ENCODE measurements at regions not wholly inside any gene's neighbourhood (a gene's known extent, or its start where the extent isn't known, plus 50 kb on each side); places are given as distances from the start of the nearest gene placed in this dataset.

DNA sequence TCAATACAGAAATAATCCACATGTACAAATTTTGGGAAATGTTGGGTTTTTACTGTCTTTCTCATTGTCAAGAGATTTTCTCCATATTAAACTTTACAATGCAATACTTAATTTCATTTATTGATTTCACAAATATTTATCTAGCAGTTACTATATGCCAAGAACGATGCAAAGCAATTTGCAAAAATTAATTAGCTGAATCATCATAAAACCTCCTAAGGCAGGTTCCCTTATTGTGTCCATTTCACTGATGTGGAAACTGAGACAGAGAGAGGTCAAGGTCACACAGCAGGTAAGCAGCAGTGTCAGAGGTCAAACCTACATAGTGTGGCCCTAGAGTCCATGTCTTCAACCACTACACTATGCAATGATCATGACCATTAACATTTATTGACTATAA lies 286.8 kb upstream of the AUTS2 start:
- TF ChIP-seq, protein P1, sequence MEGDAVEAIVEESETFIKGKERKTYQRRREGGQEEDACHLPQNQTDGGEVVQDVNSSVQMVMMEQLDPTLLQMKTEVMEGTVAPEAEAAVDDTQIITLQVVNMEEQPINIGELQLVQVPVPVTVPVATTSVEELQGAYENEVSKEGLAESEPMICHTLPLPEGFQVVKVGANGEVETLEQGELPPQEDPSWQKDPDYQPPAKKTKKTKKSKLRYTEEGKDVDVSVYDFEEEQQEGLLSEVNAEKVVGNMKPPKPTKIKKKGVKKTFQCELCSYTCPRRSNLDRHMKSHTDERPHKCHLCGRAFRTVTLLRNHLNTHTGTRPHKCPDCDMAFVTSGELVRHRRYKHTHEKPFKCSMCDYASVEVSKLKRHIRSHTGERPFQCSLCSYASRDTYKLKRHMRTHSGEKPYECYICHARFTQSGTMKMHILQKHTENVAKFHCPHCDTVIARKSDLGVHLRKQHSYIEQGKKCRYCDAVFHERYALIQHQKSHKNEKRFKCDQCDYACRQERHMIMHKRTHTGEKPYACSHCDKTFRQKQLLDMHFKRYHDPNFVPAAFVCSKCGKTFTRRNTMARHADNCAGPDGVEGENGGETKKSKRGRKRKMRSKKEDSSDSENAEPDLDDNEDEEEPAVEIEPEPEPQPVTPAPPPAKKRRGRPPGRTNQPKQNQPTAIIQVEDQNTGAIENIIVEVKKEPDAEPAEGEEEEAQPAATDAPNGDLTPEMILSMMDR (IDR thresholded peaks at IDR 0.05) = no peak
- TF ChIP-seq POLR2A (IDR thresholded peaks at IDR 0.05; ENCODE audit: low read depth) (no peak), POLR2AphosphoS5 (IDR thresholded peaks at IDR 0.05) (no peak)

Measured in esophagus muscularis mucosa (tissue), 3 donors.